HepG2 (cell line): ENCODE measurements at regions not wholly inside any gene's neighbourhood (a gene's known extent, or its start where the extent isn't known, plus 50 kb on each side); places are given as distances from the start of the nearest gene placed in this dataset.

Experiments used
- ATAC-seq: fragments of 200-7000 bp; cut with Tn5 transposase; 3 replicates; pipeline ENCODE4 v1.9.1; 2020; ENCODE audit warnings: mild to moderate bottlenecking, moderate library complexity
- BruUV-seq: library from RNA; stranded (reverse); fragments of 400-500 nt; replicated peaks from 2 replicates; lab custom pipeline; 2021; lab: Mats Ljungman, UMichigan
- CTCF ChIA-PET: fragments of 300-600 bp; formaldehyde crosslinking; extraction: SDS; loops from one replicate; lab custom pipeline; 2021; ENCODE audit warnings: low total read pairs, inconsistent platforms, low intra/inter-chr PET ratio; lab: Yijun Ruan, JAX
- POLR2A ChIA-PET: fragments of 350-600 bp; sonication (Branson Sonifier 250); formaldehyde crosslinking; loops from one replicate; lab custom pipeline; 2020; ENCODE audit warnings: antibody characterized with exemption, inconsistent platforms; lab: Yijun Ruan, JAX
- DNase-seq: peaks from one replicate; pipeline ENCODE4 v3.0.0-alpha.2; 2015; ENCODE audit warnings: low spot score
- FAIRE-seq: peaks from 3 replicates; lab custom pipeline; 2011; peaks lifted over from hg19 to GRCh38; lab: Jason Lieb, UNC
- H2AFZ ChIP-seq: one replicate; pipeline ENCODE4 v1.6.1; 2011; ENCODE audit warnings: low read length, inconsistent platforms
- H3K27ac ChIP-seq: fragments of 300-600 bp; 3 replicates; pipeline ENCODE4 v1.8.0; 2011; ENCODE audit warnings: mixed run types, mild to moderate bottlenecking, mixed read lengths, low read length, inconsistent platforms; ENCODE audit not compliant: insufficient read depth; ENCODE audit errors: extremely low read length
- H3K27me3 ChIP-seq, 2 experiments: fragments of 200-600 bp in 1 of 2; 2 replicates in 1 of 2; 3 replicates in 1 of 2; pipeline versions ENCODE4 v1.6.0 to v1.8.0; 2011; ENCODE audit warnings: low read length in 2 of 2, mild to moderate bottlenecking in 2 of 2, moderate library complexity in 2 of 2, inconsistent platforms in 1 of 2; ENCODE audit not compliant: insufficient read depth in 2 of 2, control insufficient read depth in 1 of 2
- H3K36me3 ChIP-seq, 2 experiments: fragments of 200-600 bp in 1 of 2; replicated peaks in 1 of 2; 2 replicates in 1 of 2; 3 replicates in 1 of 2; pipeline versions ENCODE4 v1.5.1 to v1.8.0; 2011; ENCODE audit warnings: low read length in 2 of 2, inconsistent platforms in 1 of 2; ENCODE audit not compliant: insufficient read depth in 2 of 2, control insufficient read depth in 1 of 2
- H3K4me1 ChIP-seq: 2 replicates; pipeline ENCODE4 v1.5.1; 2012; ENCODE audit warnings: low read length, inconsistent platforms; ENCODE audit not compliant: insufficient read depth
- H3K4me2 ChIP-seq: 2 replicates; pipeline ENCODE4 v1.6.0; 2011; ENCODE audit warnings: low read depth, low read length, inconsistent platforms
- H3K4me3 ChIP-seq, 3 experiments: fragments of 200-600 bp in 1 of 3; sonication (generic), shearing (Covaris generic) in 1 of 3; replicated peaks in 1 of 3; 2 replicates each; pipeline ENCODE4 v1.5.1; 2011 to 2016; ENCODE audit warnings: low read length in 3 of 3, inconsistent platforms in 2 of 3, low read depth in 2 of 3, mild to moderate bottlenecking in 2 of 3, control low read depth in 1 of 3, mixed read lengths in 1 of 3; ENCODE audit not compliant: insufficient read depth in 1 of 3
- H3K79me2 ChIP-seq: one replicate; pipeline ENCODE4 v1.6.1; 2011; ENCODE audit warnings: low read length, inconsistent platforms; ENCODE audit not compliant: insufficient read depth
- H3K9ac ChIP-seq: 2 replicates; pipeline ENCODE4 v1.6.0; 2011; ENCODE audit warnings: mild to moderate bottlenecking, low read depth, low read length, inconsistent platforms; ENCODE audit not compliant: insufficient read depth
- H3K9me3 ChIP-seq: 2 replicates; pipeline ENCODE4 v1.5.1; 2012; ENCODE audit warnings: mild to moderate bottlenecking, low read length
- H4K20me1 ChIP-seq: 2 replicates; pipeline ENCODE4 v1.6.0; 2011; ENCODE audit warnings: inconsistent platforms, mild to moderate bottlenecking, low read length, moderate library complexity; ENCODE audit not compliant: insufficient read depth
- ARNTL ChIP-seq: sonication (generic); formaldehyde crosslinking; IDR thresholded peaks from 2 replicates; pipeline ENCODE4 v1.4.0; 2020; ENCODE audit warnings: mild to moderate bottlenecking, missing genetic modification reagents
- ATF3 ChIP-seq: sonication (generic); formaldehyde crosslinking; IDR thresholded peaks from 2 replicates; pipeline ENCODE4 v1.4.0; 2020; ENCODE audit warnings: missing genetic modification reagents
- CHD4 ChIP-seq: fragments of 200-600 bp; sonication (generic); IDR thresholded peaks from 2 replicates; pipeline ENCODE4 v1.7.0; 2017; ENCODE audit warnings: mild to moderate bottlenecking, low read length, borderline replicate concordance
- CREB1 ChIP-seq, 2 experiments: fragments of 450-650 bp in 1 of 2; IDR thresholded peaks; 2 replicates each; pipeline ENCODE4 v1.6.1; 2016 to 2017; ENCODE audit warnings: control low read depth in 1 of 2, mild to moderate bottlenecking in 1 of 2, missing compliant biosample characterization in 1 of 2, missing genetic modification characterization in 1 of 2
- KMT2A ChIP-seq: sonication (generic); formaldehyde crosslinking; IDR thresholded peaks from 2 replicates; pipeline ENCODE4 v1.4.0; 2020; ENCODE audit warnings: missing genetic modification reagents
- MLLT10 ChIP-seq: sonication (generic); formaldehyde crosslinking; IDR thresholded peaks from 2 replicates; pipeline ENCODE4 v1.4.0; 2020; ENCODE audit warnings: missing genetic modification reagents
- PPARG ChIP-seq: conservative IDR thresholded peaks from 2 replicates; pipeline ENCODE4 v1.6.1; 2016; ENCODE audit warnings: missing biosample characterization, missing genetic modification reagents
- RCOR2 ChIP-seq: IDR thresholded peaks from 2 replicates; pipeline ENCODE4 v1.6.1; 2016; ENCODE audit warnings: missing biosample characterization, missing genetic modification reagents
- RFXANK ChIP-seq: IDR thresholded peaks from 2 replicates; pipeline ENCODE4 v1.6.1; 2016
- SNAPC5 ChIP-seq: sonication (generic); formaldehyde crosslinking; IDR thresholded peaks from 2 replicates; pipeline ENCODE4 v1.8.1; 2023; ENCODE audit warnings: mild to moderate bottlenecking, missing genetic modification reagents, borderline replicate concordance
- SYNCRIP ChIP-seq: fragments of 200-400 bp; formaldehyde crosslinking; IDR thresholded peaks from 2 replicates; pipeline ENCODE4 v1.6.1; 2018; ENCODE audit warnings: mild to moderate bottlenecking, low read depth, low read length; ENCODE audit not compliant: insufficient read depth
- TGIF2 ChIP-seq: IDR thresholded peaks from 2 replicates; pipeline ENCODE4 v1.6.1; 2016; ENCODE audit warnings: control low read depth, missing compliant biosample characterization
- THYN1 ChIP-seq: sonication (generic); formaldehyde crosslinking; IDR thresholded peaks from 2 replicates; pipeline ENCODE4 v1.8.1; 2023; ENCODE audit warnings: low read depth, mild to moderate bottlenecking, moderate library complexity, missing genetic modification reagents, borderline replicate concordance
- ZBTB10 ChIP-seq: sonication (generic); formaldehyde crosslinking; IDR thresholded peaks from 2 replicates; pipeline ENCODE4 v1.4.0; 2020; ENCODE audit warnings: missing genetic modification reagents, borderline replicate concordance
- ZNF253 ChIP-seq: sonication (generic); formaldehyde crosslinking; IDR thresholded peaks from 2 replicates; pipeline ENCODE4 v1.8.0; 2022; ENCODE audit warnings: mild to moderate bottlenecking, missing genetic modification reagents, borderline replicate concordance
- ZNF678 ChIP-seq: sonication (generic); formaldehyde crosslinking; IDR thresholded peaks from 2 replicates; pipeline ENCODE4 v1.4.0; 2020; ENCODE audit warnings: mild to moderate bottlenecking, missing genetic modification reagents
- ZNF740 ChIP-seq: sonication (generic); formaldehyde crosslinking; IDR thresholded peaks from 2 replicates; pipeline ENCODE4 v1.4.0; 2020; ENCODE audit warnings: missing genetic modification reagents
- WGBS: methylation state at CpG from one replicate; pipeline ENCODE4 v1.1.6; 2017; ENCODE audit warnings: low lambda C conversion rate; 5-methylcytosine and 5-hydroxymethylcytosine counted together
- in situ Hi-C: cut with HindIII; loops from 2 replicates; pipeline ENCODE4 v1.10.0; 2017; ENCODE audit warnings: low pct_unique_long_range_greater_than_20kb; ENCODE audit not compliant: extremely low pct_ligation_motif_present
- intact Hi-C: fragments of 100-400 bp; cut with micrococcal nuclease; formaldehyde crosslinking; loops from one replicate; pipeline ENCODE4 v1.10.0; 2022; ENCODE audit not compliant: unreplicated experiment

GRCh38 chr2:172215936-172216335 lies 113.2 kb upstream of the DLX2 start:
- H3K27ac ChIP-seq, result no peak overlapping the region
- H3K79me2 ChIP-seq, result no peaks in the 10 kb centered on the region
- POLR2A ChIA-PET, result no interaction called here
- H3K9me3 ChIP-seq, result no peaks in the 10 kb centered on the region
- H3K36me3 ChIP-seq, result no peaks in the 10 kb centered on the region
- in situ Hi-C loops (no loop called here), intact Hi-C loops (no loop called here)
- H3K4me3 ChIP-seq, result no peak overlapping the region
- CTCF ChIA-PET, result no interaction called here
- peaks cover 3 to 40% of the 10 kb centered on the region in 2 experiments; a peak in 4 of 5 replicates for H3K27me3 ChIP-seq
- H3K4me1 ChIP-seq, result no peaks in the 10 kb centered on the region
- DNase-seq (no peak), FAIRE-seq (no peak), ATAC-seq (no peak)
- no peak overlapping the region for H2AFZ ChIP-seq
- no peaks in the 10 kb centered on the region for H4K20me1 ChIP-seq
- BruUV-seq, result no TSS peak
- H3K4me2 ChIP-seq, result no peak overlapping the region
- 22% methylated on average over 2 of the region's 2 CpGs for WGBS
- H3K9ac ChIP-seq, result no peak overlapping the region
- TF ChIP-seq SNAPC5 (CRISPR knock-in tag) (no peak), RFXANK (CRISPR knock-in tag) (no peak), THYN1 (CRISPR knock-in tag) (no peak), CREB1 (IDR thresholded peaks at IDR 0.05) (no peak), CREB1 (CRISPR knock-in tag; IDR thresholded peaks at IDR 0.05) (no peak), ARNTL (CRISPR knock-in tag) (no peak), ZBTB10 (CRISPR knock-in tag) (no peak), ATF3 (no peak), ZNF740 (no peak), PPARG (CRISPR knock-in tag) (no peak), RCOR2 (no peak), TGIF2 (CRISPR knock-in tag) (no peak), ZNF678 (CRISPR knock-in tag) (no peak), KMT2A (CRISPR knock-in tag) (no peak), MLLT10 (CRISPR knock-in tag) (no peak), ZNF253 (CRISPR knock-in tag) (no peak), CHD4 (no peak), SYNCRIP (no peak)
